K562 (cell line): ENCODE measurements at regions not wholly inside any gene's neighbourhood (a gene's known extent, or its start where the extent isn't known, plus 50 kb on each side); places are given as distances from the start of the nearest gene placed in this dataset.

Experiments
- ARHGAP35 ChIP-seq: fragments of 450-650 bp; IDR thresholded peaks from 2 replicates; pipeline ENCODE4 v1.6.1; 2018; ENCODE audit not compliant: partially characterized antibody
- BCL6 ChIP-seq: fragments of 250-450 bp; sonication (Bioruptor Pico); IDR thresholded peaks from 2 replicates; pipeline ENCODE4 v1.4.0; 2020
- BHLHE40 ChIP-seq: IDR thresholded peaks from 2 replicates; pipeline ENCODE4 v1.6.1; 2011; ENCODE audit warnings: low read length, improper control_type of control experiment
- CREB3 ChIP-seq: fragments of 450-650 bp; conservative IDR thresholded peaks from 2 replicates; pipeline ENCODE4 v1.6.1; 2016; ENCODE audit warnings: missing genetic modification characterization, low read depth, mild to moderate bottlenecking, missing compliant biosample characterization, moderate library complexity
- FOXJ3 ChIP-seq: sonication (generic); formaldehyde crosslinking; IDR thresholded peaks from 2 replicates; pipeline ENCODE4 v1.4.0; 2020; ENCODE audit warnings: mild to moderate bottlenecking, missing genetic modification reagents
- FOXM1 ChIP-seq, 2 experiments: fragments of 450-650 bp in 1 of 2; sonication (generic) in 1 of 2; formaldehyde crosslinking in 1 of 2; IDR thresholded peaks; 2 replicates each; pipeline versions ENCODE4 v1.6.1 to v1.9.0; 2017 to 2022; ENCODE audit warnings: low read depth in 2 of 2, mild to moderate bottlenecking in 2 of 2, missing genetic modification reagents in 1 of 2, moderate library complexity in 1 of 2
- GTF2F1 ChIP-seq: IDR thresholded peaks from 2 replicates; pipeline ENCODE4 v1.6.1; 2011; ENCODE audit warnings: low read depth, low read length, improper control_type of control experiment
- HDAC8 ChIP-seq: fragments of 450-650 bp; IDR thresholded peaks from 2 replicates; pipeline ENCODE4 v1.6.1; 2016; ENCODE audit warnings: mild to moderate bottlenecking, missing genetic modification characterization, moderate library complexity, missing compliant biosample characterization
- JUND ChIP-seq, 2 experiments: IDR thresholded peaks; 2 replicates in 1 of 2; 3 replicates in 1 of 2; pipeline ENCODE4 v1.6.1; 2011; ENCODE audit warnings: borderline replicate concordance in 2 of 2, low read depth in 2 of 2, low read length in 2 of 2, improper control_type of control experiment in 1 of 2, missing biosample characterization in 1 of 2, missing genetic modification characterization in 1 of 2, missing genetic modification reagents in 1 of 2
- NCOA6 ChIP-seq: fragments of 450-650 bp; IDR thresholded peaks from 2 replicates; pipeline ENCODE4 v1.6.1; 2017; ENCODE audit warnings: mild to moderate bottlenecking
- NELFE ChIP-seq: IDR thresholded peaks from 2 replicates; pipeline ENCODE4 v1.6.1; 2011; ENCODE audit warnings: mild to moderate bottlenecking; ENCODE audit not compliant: insufficient read depth, insufficient read length
- RNF2 ChIP-seq: sonication (generic); IDR thresholded peaks from 2 replicates; pipeline ENCODE4 v1.6.1; 2016
- SMAD4 ChIP-seq: fragments of 250-450 bp; sonication (Bioruptor Pico); conservative IDR thresholded peaks from 2 replicates; pipeline ENCODE4 v1.8.0; 2021; ENCODE audit warnings: inconsistent platforms, mild to moderate bottlenecking, moderate library complexity
- SMC3 ChIP-seq: conservative IDR thresholded peaks from 2 replicates; pipeline ENCODE4 v1.6.1; 2011; ENCODE audit warnings: low read depth, low read length, improper control_type of control experiment; ENCODE audit not compliant: insufficient read depth
- U2AF1 ChIP-seq: fragments of 200-400 bp; formaldehyde crosslinking; optimal IDR thresholded peaks from 2 replicates; pipeline ENCODE3; 2017; ENCODE audit warnings: mild to moderate bottlenecking, low read depth, low read length, moderate library complexity
- WHSC1 ChIP-seq: IDR thresholded peaks from one replicate; pipeline ENCODE4 v1.6.1; 2012; ENCODE audit warnings: low read length, control low read depth, inconsistent platforms
- ZNF644 ChIP-seq: fragments of 200-800 bp; sonication (Bioruptor generic); IDR thresholded peaks from 2 replicates; pipeline ENCODE4 v1.6.1; 2016; ENCODE audit warnings: low read depth, missing genetic modification characterization, missing compliant biosample characterization
- TF ChIP-seq, protein P1 (sequence below): fragments of 450-650 bp; IDR thresholded peaks from 2 replicates; pipeline ENCODE4 v1.6.1; 2017; ENCODE audit warnings: antibody characterized with exemption, mild to moderate bottlenecking
- TF ChIP-seq, protein P2 (sequence below): fragments of 450-650 bp; IDR thresholded peaks from 2 replicates; pipeline ENCODE4 v1.6.1; 2016; ENCODE audit warnings: low read depth, mild to moderate bottlenecking, moderate library complexity
- TF ChIP-seq, protein P3 (sequence below), 3 experiments: fragments of 200-800 bp in 1 of 3; sonication (Bioruptor generic) in 1 of 3; sonication (generic) in 1 of 3; formaldehyde crosslinking in 1 of 3; IDR thresholded peaks; 2 replicates each; pipeline versions ENCODE4 v1.6.1 to v1.8.0; 2016 to 2022; ENCODE audit warnings: mild to moderate bottlenecking in 2 of 3, missing compliant biosample characterization in 2 of 3, missing genetic modification characterization in 2 of 3, missing genetic modification reagents in 1 of 3

DNA sequence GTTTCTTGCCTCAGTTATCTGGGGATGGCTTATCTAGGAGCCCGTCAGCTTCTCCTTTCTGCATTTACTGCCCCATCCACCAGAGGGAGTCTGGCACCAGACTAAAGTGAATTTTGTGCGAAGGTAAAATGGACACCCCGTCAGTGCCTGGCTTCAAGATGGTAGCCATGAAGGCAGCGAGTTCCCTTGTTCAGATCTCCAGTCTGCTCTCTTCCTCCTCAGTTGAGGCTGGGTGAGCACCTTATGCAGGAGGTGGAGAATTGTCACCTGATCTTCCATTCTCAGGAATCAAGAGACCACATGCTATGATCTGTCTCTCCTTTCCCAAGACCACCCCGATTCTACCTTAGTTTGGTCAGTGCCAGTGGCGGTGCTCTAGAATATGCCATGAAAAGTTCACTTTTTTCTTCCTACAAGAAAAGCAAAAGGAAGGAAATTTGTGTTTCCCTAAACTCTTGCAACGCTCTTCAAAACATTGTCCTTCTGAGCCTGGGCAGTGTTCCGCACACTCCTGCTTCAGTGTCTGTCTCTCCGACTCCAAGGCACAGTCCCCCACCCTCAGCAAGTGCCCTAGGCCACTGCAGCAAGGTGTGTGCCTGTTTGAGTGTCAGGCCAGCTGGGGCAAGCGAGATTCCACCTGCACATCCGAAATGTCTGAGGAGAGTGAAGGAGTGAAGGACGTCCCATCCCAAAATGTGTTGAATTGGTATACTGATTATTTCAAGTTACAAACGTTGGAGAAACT, 168.6 kb downstream of the SS18 start (continued):
- TF ChIP-seq, protein P1, sequence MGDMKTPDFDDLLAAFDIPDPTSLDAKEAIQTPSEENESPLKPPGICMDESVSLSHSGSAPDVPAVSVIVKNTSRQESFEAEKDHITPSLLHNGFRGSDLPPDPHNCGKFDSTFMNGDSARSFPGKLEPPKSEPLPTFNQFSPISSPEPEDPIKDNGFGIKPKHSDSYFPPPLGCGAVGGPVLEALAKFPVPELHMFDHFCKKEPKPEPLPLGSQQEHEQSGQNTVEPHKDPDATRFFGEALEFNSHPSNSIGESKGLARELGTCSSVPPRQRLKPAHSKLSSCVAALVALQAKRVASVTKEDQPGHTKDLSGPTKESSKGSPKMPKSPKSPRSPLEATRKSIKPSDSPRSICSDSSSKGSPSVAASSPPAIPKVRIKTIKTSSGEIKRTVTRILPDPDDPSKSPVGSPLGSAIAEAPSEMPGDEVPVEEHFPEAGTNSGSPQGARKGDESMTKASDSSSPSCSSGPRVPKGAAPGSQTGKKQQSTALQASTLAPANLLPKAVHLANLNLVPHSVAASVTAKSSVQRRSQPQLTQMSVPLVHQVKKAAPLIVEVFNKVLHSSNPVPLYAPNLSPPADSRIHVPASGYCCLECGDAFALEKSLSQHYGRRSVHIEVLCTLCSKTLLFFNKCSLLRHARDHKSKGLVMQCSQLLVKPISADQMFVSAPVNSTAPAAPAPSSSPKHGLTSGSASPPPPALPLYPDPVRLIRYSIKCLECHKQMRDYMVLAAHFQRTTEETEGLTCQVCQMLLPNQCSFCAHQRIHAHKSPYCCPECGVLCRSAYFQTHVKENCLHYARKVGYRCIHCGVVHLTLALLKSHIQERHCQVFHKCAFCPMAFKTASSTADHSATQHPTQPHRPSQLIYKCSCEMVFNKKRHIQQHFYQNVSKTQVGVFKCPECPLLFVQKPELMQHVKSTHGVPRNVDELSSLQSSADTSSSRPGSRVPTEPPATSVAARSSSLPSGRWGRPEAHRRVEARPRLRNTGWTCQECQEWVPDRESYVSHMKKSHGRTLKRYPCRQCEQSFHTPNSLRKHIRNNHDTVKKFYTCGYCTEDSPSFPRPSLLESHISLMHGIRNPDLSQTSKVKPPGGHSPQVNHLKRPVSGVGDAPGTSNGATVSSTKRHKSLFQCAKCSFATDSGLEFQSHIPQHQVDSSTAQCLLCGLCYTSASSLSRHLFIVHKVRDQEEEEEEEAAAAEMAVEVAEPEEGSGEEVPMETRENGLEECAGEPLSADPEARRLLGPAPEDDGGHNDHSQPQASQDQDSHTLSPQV, result 0 out of 2 replicates have a peak, but pooled peaks have one; percentile 19
- TF ChIP-seq ARHGAP35 (no peak), BHLHE40 (peak; percentile 42; the same call in 1 of the 2 replicates), NELFE (no peak), SMC3 (peak; percentile 96), ZNF644 (peak; percentile 77), JUND (IDR thresholded peaks at IDR 0.05; ENCODE audit: borderline replicate concordance, low read depth, low read length) (peak; percentile 46; the same call in 1 of the 2 replicates), JUND (tag; IDR thresholded peaks at IDR 0.05; ENCODE audit: borderline replicate concordance, low read depth, low read length) (no peak; the same call in 2 of the 3 replicates), NCOA6 (no peak), FOXM1 (IDR thresholded peaks at IDR 0.05; ENCODE audit: low read depth) (no peak), FOXM1 (CRISPR knock-in tag; IDR thresholded peaks at IDR 0.05; ENCODE audit: low read depth) (no peak), BCL6 (CRISPR knock-in tag) (no peak), U2AF1 (no peak), HDAC8 (tag) (0 out of 2 replicates have a peak, but pooled peaks have one; percentile 31), SMAD4 (CRISPR knock-in tag) (0 out of 2 replicates have a peak, but pooled peaks have one; percentile 54), FOXJ3 (no peak), CREB3 (tag) (peak; percentile 91), GTF2F1 (0 out of 2 replicates have a peak, but pooled peaks have one; percentile 44), WHSC1 (no peak), RNF2 (no peak)
- TF ChIP-seq, protein P2, sequence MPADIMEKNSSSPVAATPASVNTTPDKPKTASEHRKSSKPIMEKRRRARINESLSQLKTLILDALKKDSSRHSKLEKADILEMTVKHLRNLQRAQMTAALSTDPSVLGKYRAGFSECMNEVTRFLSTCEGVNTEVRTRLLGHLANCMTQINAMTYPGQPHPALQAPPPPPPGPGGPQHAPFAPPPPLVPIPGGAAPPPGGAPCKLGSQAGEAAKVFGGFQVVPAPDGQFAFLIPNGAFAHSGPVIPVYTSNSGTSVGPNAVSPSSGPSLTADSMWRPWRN, result no peak
- TF ChIP-seq, protein P3, sequence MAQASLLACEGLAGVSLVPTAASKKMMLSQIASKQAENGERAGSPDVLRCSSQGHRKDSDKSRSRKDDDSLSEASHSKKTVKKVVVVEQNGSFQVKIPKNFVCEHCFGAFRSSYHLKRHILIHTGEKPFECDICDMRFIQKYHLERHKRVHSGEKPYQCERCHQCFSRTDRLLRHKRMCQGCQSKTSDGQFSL (CRISPR knock-in tag; IDR thresholded peaks at IDR 0.05), result no peak
- TF ChIP-seq, protein P3 (tag; IDR thresholded peaks at IDR 0.05), result no peak
